A549 (cell line): ENCODE measurements at regions not wholly inside any gene's neighbourhood (a gene's known extent, or its start where the extent isn't known, plus 50 kb on each side); places are given as distances from the start of the nearest gene placed in this dataset.

Experiments
- ATAC-seq, 2 experiments: fragments of 200-7000 bp in 1 of 2; fragments of >200 bp in 1 of 2; cut with Nextera tagmentation in 1 of 2; cut with Tn5 transposase in 1 of 2; 3 replicates each; pipeline versions ENCODE4 v1.8.0 to v1.9.1; 2018 to 2020; ENCODE audit warnings: mild to moderate bottlenecking in 1 of 2, moderate library complexity in 1 of 2
- CTCF ChIA-PET: fragments of 300-600 bp; sonication (Branson Sonifier 250); formaldehyde crosslinking; extraction: SDS; loops from one replicate; lab custom pipeline; 2021; ENCODE audit warnings: antibody characterized with exemption, inconsistent platforms; lab: Yijun Ruan, JAX
- POLR2A ChIA-PET: fragments of 350-600 bp; formaldehyde crosslinking; extraction: SDS; loops from one replicate; lab custom pipeline; 2021; ENCODE audit warnings: antibody characterized with exemption, inconsistent platforms; lab: Yijun Ruan, JAX
- DNase-seq, 2 experiments: peaks; one replicate each; pipeline versions ENCODE4 v3.0.0 to v3.0.0-alpha.2; 2011 to 2016; ENCODE audit warnings: low read depth in 1 of 2, low spot score in 1 of 2
- FAIRE-seq: peaks from 2 replicates; lab custom pipeline; 2011; peaks lifted over from hg19 to GRCh38; lab: Jason Lieb, UNC
- H3K27ac ChIP-seq, 2 experiments: fragments of >200 bp; sonication (Bioruptor Twin); formaldehyde crosslinking; 3 replicates each; pipeline ENCODE4 v1.5.1; 2016 to 2017
- H3K4me1 ChIP-seq: fragments of >200 bp; sonication (Bioruptor Twin); formaldehyde crosslinking; 3 replicates; pipeline ENCODE4 v1.6.1; 2016
- H3K4me2 ChIP-seq: fragments of >200 bp; sonication (Bioruptor Twin); formaldehyde crosslinking; 3 replicates; pipeline ENCODE4 v1.6.1; 2016
- H3K4me3 ChIP-seq: fragments of >200 bp; sonication (Bioruptor Twin); formaldehyde crosslinking; 3 replicates; pipeline ENCODE4 v1.5.1; 2016
- H3K9me3 ChIP-seq: fragments of >200 bp; sonication (Bioruptor Twin); formaldehyde crosslinking; 3 replicates; pipeline ENCODE4 v1.6.1; 2016
- CBX2 ChIP-seq: fragments of 200-600 bp; sonication (generic); IDR thresholded peaks from 2 replicates; pipeline ENCODE4 v1.6.1; 2016; ENCODE audit warnings: low read depth, mild to moderate bottlenecking, borderline replicate concordance
- CHD4 ChIP-seq: fragments of 200-600 bp; sonication (generic); IDR thresholded peaks from 2 replicates; pipeline ENCODE4 v1.6.1; 2016; ENCODE audit warnings: antibody characterized with exemption, mild to moderate bottlenecking, borderline replicate concordance
- EHMT2 ChIP-seq: fragments of 200-600 bp; sonication (generic); IDR thresholded peaks from 2 replicates; pipeline ENCODE4 v1.6.1; 2016; ENCODE audit warnings: antibody characterized with exemption, low read depth, mild to moderate bottlenecking, moderate library complexity
- EP300 ChIP-seq, 2 experiments: fragments of >200 bp; sonication (Bioruptor Twin); formaldehyde crosslinking; IDR thresholded peaks; 2 replicates in 1 of 2; 3 replicates in 1 of 2; pipeline ENCODE4 v1.6.1; 2016 to 2017
- FOSB ChIP-seq: fragments of 250-450 bp; sonication (Bioruptor Pico); IDR thresholded peaks from 2 replicates; pipeline ENCODE4 v1.5.0; 2020; ENCODE audit warnings: mild to moderate bottlenecking, moderate library complexity
- FOXS1 ChIP-seq: fragments of 250-450 bp; sonication (Bioruptor Pico); IDR thresholded peaks from 2 replicates; pipeline ENCODE4 v1.5.0; 2020; ENCODE audit warnings: mild to moderate bottlenecking, moderate library complexity
- GATA3 ChIP-seq: IDR thresholded peaks from 2 replicates; pipeline ENCODE4 v1.6.1; 2012; ENCODE audit warnings: borderline replicate concordance
- HEYL ChIP-seq: fragments of 250-450 bp; sonication (Bioruptor Pico); IDR thresholded peaks from 2 replicates; pipeline ENCODE4 v1.8.0; 2021; ENCODE audit warnings: mild to moderate bottlenecking, moderate library complexity
- HOXB13 ChIP-seq: fragments of 250-450 bp; sonication (Bioruptor Pico); IDR thresholded peaks from 2 replicates; pipeline ENCODE4 v1.5.0; 2020; ENCODE audit warnings: low read depth, mild to moderate bottlenecking, moderate library complexity
- JUN ChIP-seq, 2 experiments: fragments of >200 bp; sonication (Bioruptor Twin); formaldehyde crosslinking; IDR thresholded peaks; 2 replicates in 1 of 2; 3 replicates in 1 of 2; pipeline ENCODE4 v1.6.1; 2016 to 2017
- KDM1A ChIP-seq: fragments of 200-600 bp; sonication (generic); IDR thresholded peaks from 2 replicates; pipeline ENCODE4 v1.6.1; 2016; ENCODE audit warnings: low read depth, mild to moderate bottlenecking
- MAZ ChIP-seq: fragments of 150-350 bp; IDR thresholded peaks from 2 replicates; pipeline ENCODE4 v1.6.1; 2014; ENCODE audit warnings: antibody characterized with exemption, low read depth, low read length, borderline replicate concordance
- MYC ChIP-seq: IDR thresholded peaks from 2 replicates; pipeline ENCODE4 v1.6.1; 2012; ENCODE audit warnings: mild to moderate bottlenecking, inconsistent platforms, low read length, improper control_type of control experiment, borderline replicate concordance
- NPAS2 ChIP-seq: fragments of 250-450 bp; sonication (Bioruptor Pico); IDR thresholded peaks from 2 replicates; pipeline ENCODE4 v1.8.0; 2022; ENCODE audit warnings: mild to moderate bottlenecking, moderate library complexity, borderline replicate concordance
- NR3C1 ChIP-seq: fragments of >200 bp; sonication (Bioruptor Twin); formaldehyde crosslinking; IDR thresholded peaks from 3 replicates; pipeline ENCODE4 v1.6.1; 2017
- PHF8 ChIP-seq: fragments of 200-600 bp; sonication (generic); IDR thresholded peaks from 2 replicates; pipeline ENCODE4 v1.6.1; 2016; ENCODE audit warnings: low read depth, mild to moderate bottlenecking, antibody characterized with exemption, moderate library complexity, borderline replicate concordance
- POLR2AphosphoS2 ChIP-seq: conservative IDR thresholded peaks from 2 replicates; pipeline ENCODE4 v1.6.1; 2012; ENCODE audit warnings: low read length, improper control_type of control experiment, inconsistent platforms
- RARB ChIP-seq: fragments of 250-450 bp; sonication (Bioruptor Pico); IDR thresholded peaks from 2 replicates; pipeline ENCODE4 v1.8.0; 2021; ENCODE audit warnings: mild to moderate bottlenecking, moderate library complexity
- TP53 ChIP-seq: fragments of 250-450 bp; sonication (Bioruptor Pico); IDR thresholded peaks from 2 replicates; pipeline ENCODE4 v1.5.0; 2021; ENCODE audit warnings: mild to moderate bottlenecking, moderate library complexity
- ZNF302 ChIP-seq: fragments of 250-450 bp; sonication (Bioruptor Pico); IDR thresholded peaks from 2 replicates; pipeline ENCODE4 v1.9.0; 2021; ENCODE audit warnings: inconsistent platforms, mild to moderate bottlenecking, moderate library complexity
- WGBS: methylation state at CpG from one replicate; pipeline ENCODE4 v1.1.6; 2017; ENCODE audit errors: missing lambda C conversion rate; 5-methylcytosine and 5-hydroxymethylcytosine counted together
- TF ChIP-seq, protein P1 (sequence below): fragments of >200 bp; sonication (Bioruptor Twin); formaldehyde crosslinking; IDR thresholded peaks from 3 replicates; pipeline ENCODE4 v1.6.1; 2016
- TF ChIP-seq, protein P2 (sequence below): fragments of >200 bp; sonication (Bioruptor Twin); formaldehyde crosslinking; IDR thresholded peaks from 3 replicates; pipeline ENCODE4 v1.5.1; 2016
- TF ChIP-seq, protein P3 (sequence below): fragments of 450-650 bp; IDR thresholded peaks from 2 replicates; pipeline ENCODE4 v1.6.1; 2014; ENCODE audit warnings: antibody characterized with exemption
- TF ChIP-seq, protein P4 (sequence below): IDR thresholded peaks from 2 replicates; pipeline ENCODE4 v1.6.1; 2012

DNA sequence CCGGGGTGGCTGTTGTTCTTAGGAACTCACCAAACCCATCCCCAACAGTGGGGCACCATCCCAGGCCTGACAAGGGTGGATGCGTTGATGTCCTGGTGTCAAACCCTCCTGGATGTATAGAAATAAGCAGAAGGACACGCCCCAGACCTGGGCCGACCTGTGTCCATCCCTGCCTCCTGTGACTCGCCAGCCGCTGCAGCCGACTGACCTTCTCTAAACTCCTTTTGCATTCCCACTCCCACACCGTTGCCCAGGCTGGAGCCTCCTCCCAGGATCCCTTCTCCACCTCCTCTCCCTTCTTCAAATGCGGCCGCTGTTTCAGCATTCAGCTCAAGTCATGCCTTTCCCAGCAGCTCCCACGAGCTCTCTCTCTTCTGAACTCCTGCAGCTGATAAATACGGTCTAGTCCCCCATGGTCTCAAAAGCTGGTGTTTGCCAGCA, 213.2 kb upstream of the IER5L start:
- Histone ChIP-seq H3K27ac (no peak overlapping the region), H3K4me3 (no peak overlapping the region), H3K9me3 (no peaks in the 10 kb centered on the region; the same call in 2 of the 3 replicates), H3K4me1 (no peaks in the 10 kb centered on the region), H3K4me2 (no peak overlapping the region)
- ChIA-PET CTCF (interaction anchor here (0.7 to 1.3 kb wide), 3 partner anchors 9 to 79 kb away, joined by 3 to 4 read pairs (median 3); no protein-coding TSS in a partner anchor), POLR2A (no interaction called here)
- DNase-seq (no peak), ATAC-seq (no peak), FAIRE-seq (no peak)
- WGBS: 91% methylated on average over 12 of the region's 12 CpGs
- TF ChIP-seq ZNF302 (CRISPR knock-in tag): no peak
- TF ChIP-seq KDM1A: no peak
- no peak for TF ChIP-seq HEYL (CRISPR knock-in tag)
- no peak for TF ChIP-seq JUN (IDR thresholded peaks at IDR 0.05)
- no peak for TF ChIP-seq HOXB13 (CRISPR knock-in tag)
- TF ChIP-seq GATA3: no peak
- TF ChIP-seq, protein P1, sequence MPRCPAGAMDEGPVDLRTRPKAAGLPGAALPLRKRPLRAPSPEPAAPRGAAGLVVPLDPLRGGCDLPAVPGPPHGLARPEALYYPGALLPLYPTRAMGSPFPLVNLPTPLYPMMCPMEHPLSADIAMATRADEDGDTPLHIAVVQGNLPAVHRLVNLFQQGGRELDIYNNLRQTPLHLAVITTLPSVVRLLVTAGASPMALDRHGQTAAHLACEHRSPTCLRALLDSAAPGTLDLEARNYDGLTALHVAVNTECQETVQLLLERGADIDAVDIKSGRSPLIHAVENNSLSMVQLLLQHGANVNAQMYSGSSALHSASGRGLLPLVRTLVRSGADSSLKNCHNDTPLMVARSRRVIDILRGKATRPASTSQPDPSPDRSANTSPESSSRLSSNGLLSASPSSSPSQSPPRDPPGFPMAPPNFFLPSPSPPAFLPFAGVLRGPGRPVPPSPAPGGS: no peak
- TF ChIP-seq, protein P2, sequence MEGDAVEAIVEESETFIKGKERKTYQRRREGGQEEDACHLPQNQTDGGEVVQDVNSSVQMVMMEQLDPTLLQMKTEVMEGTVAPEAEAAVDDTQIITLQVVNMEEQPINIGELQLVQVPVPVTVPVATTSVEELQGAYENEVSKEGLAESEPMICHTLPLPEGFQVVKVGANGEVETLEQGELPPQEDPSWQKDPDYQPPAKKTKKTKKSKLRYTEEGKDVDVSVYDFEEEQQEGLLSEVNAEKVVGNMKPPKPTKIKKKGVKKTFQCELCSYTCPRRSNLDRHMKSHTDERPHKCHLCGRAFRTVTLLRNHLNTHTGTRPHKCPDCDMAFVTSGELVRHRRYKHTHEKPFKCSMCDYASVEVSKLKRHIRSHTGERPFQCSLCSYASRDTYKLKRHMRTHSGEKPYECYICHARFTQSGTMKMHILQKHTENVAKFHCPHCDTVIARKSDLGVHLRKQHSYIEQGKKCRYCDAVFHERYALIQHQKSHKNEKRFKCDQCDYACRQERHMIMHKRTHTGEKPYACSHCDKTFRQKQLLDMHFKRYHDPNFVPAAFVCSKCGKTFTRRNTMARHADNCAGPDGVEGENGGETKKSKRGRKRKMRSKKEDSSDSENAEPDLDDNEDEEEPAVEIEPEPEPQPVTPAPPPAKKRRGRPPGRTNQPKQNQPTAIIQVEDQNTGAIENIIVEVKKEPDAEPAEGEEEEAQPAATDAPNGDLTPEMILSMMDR: no peak
- TF ChIP-seq NR3C1: no peak
- no peak for TF ChIP-seq EP300 (IDR thresholded peaks at IDR 0.05)
- no peak for TF ChIP-seq FOSB (CRISPR knock-in tag)
- no peak for TF ChIP-seq MYC
- no peak for TF ChIP-seq RARB (CRISPR knock-in tag)

DNA sequence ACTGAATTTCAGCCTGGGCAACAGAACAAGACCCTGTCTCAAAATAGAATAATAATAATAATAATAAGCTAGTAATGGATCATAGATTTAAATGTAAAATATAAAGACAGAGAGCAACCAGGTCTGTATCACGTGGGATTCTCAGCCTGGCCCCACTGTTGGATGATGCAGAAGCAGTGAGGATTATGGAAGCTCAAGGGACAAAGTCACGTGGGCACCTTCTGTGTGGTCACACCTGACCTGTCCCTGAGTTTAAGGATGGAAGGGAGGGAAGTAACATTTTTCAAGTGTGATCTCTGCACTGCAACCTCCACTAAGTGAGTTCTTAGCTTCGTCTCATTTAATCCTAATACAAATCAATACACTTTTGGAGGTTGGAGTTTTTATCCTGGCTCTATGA, 212.5 kb upstream of the IER5L start:
- no peak overlapping the region for H3K4me3 ChIP-seq
- 75% methylated on average over 3 of the region's 3 CpGs for WGBS
- ATAC-seq (no peak), DNase-seq (no peak), FAIRE-seq (no peak)
- TF ChIP-seq, protein P3, sequence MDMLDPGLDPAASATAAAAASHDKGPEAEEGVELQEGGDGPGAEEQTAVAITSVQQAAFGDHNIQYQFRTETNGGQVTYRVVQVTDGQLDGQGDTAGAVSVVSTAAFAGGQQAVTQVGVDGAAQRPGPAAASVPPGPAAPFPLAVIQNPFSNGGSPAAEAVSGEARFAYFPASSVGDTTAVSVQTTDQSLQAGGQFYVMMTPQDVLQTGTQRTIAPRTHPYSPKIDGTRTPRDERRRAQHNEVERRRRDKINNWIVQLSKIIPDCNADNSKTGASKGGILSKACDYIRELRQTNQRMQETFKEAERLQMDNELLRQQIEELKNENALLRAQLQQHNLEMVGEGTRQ: peak; percentile 30
- no peak for TF ChIP-seq TP53 (CRISPR knock-in tag)
- CTCF ChIA-PET: interaction anchor here (0.5 to 1.7 kb wide), 3 partner anchors 10 to 217 kb away, joined by 3 to 4 read pairs (median 4); no protein-coding TSS in a partner anchor
- no peaks in the 10 kb centered on the region; the same call in 2 of the 3 replicates for H3K9me3 ChIP-seq
- H3K4me2 ChIP-seq: no peak overlapping the region
- no peaks in the 10 kb centered on the region for H3K4me1 ChIP-seq
- POLR2A ChIA-PET: no interaction called here
- H3K27ac ChIP-seq: no peak overlapping the region

- FAIRE-seq (no peak), DNase-seq (no peak), ATAC-seq (no peak)
- ChIA-PET POLR2A (no interaction called here), CTCF (interaction anchor here (0.6 kb wide), 1 partner anchor 36 kb away, joined by 3 read pairs; no protein-coding TSS in a partner anchor)
- no peak overlapping the region for H3K4me3 ChIP-seq
- 0 out of 3 replicates have a peak, but pooled peaks cover 2% of the 10 kb centered on the region for H3K4me1 ChIP-seq
- H3K4me2 ChIP-seq: no peak overlapping the region
- H3K27ac ChIP-seq: no peak overlapping the region
- WGBS: 33% methylated on average over 3 of the region's 3 CpGs
- TF ChIP-seq MAZ: no peak
- TF ChIP-seq FOSB (CRISPR knock-in tag): no peak
- TF ChIP-seq, protein P2: no peak
- TF ChIP-seq NPAS2 (CRISPR knock-in tag): no peak
- TF ChIP-seq CBX2: no peak
- no peak for TF ChIP-seq POLR2AphosphoS2
- TF ChIP-seq, protein P4, sequence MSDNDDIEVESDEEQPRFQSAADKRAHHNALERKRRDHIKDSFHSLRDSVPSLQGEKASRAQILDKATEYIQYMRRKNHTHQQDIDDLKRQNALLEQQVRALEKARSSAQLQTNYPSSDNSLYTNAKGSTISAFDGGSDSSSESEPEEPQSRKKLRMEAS: no peak
- no peak for TF ChIP-seq PHF8
- no peak for TF ChIP-seq HEYL (CRISPR knock-in tag)
- TF ChIP-seq FOXS1 (CRISPR knock-in tag): no peak
- no peak for TF ChIP-seq EHMT2
- no peak for TF ChIP-seq CHD4
- H3K9me3 ChIP-seq: no peaks in the 10 kb centered on the region
Observed at GRCh38 chr9:129387822-129388221, 209.8 kb upstream of the IER5L start.
